ENCODE measurements at regions not wholly inside any gene's neighbourhood (a gene's known extent, or its start where the extent isn't known, plus 50 kb on each side); places are given as distances from the start of the nearest gene placed in this dataset.
A peak's percentile ranks its signal among the peaks of the same experiment; 100 is the strongest.

DNA sequence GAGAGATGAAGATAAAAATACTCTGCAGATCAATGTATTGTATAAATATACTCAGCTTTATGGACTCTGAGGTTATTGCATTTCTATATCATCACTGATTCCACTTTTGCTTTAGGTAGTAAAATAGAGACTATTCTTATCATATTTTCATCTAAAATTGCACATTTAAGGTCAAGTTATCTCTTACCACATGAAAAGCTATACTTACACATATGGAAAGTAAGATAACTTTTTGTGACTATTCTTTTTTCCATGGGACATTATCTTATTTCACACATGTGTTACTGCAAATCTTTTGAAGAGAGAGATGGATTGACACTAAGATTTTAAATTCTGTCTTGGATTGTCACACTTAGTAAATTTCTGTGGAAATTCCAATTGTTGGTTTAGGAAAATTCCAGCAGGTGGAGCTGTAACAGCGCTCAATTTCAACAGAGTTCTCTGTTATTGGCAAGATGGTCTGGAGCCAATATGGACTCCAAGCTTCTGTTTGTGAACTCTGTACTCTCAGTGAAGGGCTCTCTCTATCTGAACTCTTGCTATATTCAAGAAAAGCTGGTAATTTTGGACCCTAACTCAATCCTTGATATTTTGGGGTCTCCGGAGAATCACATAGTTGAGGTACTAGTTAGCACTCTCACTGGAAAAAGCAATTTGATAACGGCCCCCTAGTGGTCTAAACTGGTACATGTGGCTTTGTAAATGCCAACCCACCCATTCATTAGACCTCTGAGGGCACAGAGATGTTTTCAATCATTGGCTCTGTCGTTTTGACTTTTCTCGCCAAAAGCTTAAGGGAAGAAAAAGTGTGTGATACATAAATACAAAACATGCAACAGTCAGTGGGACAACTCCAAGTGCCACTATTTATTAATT lies 429.7 kb downstream of the ETS1 start:
- Histone ChIP-seq H4K20me1 (replicated peaks; ENCODE audit: control insufficient read depth, extremely low read depth, insufficient read depth, low read length) (no peaks in the 10 kb centered on the region), H3K36me3 (ENCODE audit: control insufficient read depth in 2 of 2, extremely low read depth in 1 of 2, insufficient read depth in 2 of 2, low read length in 2 of 2) (no peaks in the 10 kb centered on the region), H3K27ac (ENCODE audit: insufficient read depth, low read depth, low read length) (peak overlapping the region; percentile 75), H3K9me3 (replicated peaks; ENCODE audit: control insufficient read depth, insufficient read depth, low read length) (no peaks in the 10 kb centered on the region), H3K4me2 (ENCODE audit: insufficient read depth, low read length) (peak overlapping the region; percentile 77), H3K4me3 (replicated peaks in 1 of 3; ENCODE audit: insufficient read depth in 1 of 3, low read depth in 1 of 3, low read length in 3 of 3) (peak overlapping the region in 1 of 3 experiments; percentile 48), H3K9ac (replicated peaks; ENCODE audit: extremely low read depth, insufficient read depth, low read length) (peak overlapping the region; percentile 79), H3K79me2 (ENCODE audit: control insufficient read depth, insufficient read depth, low read length) (no peaks in the 10 kb centered on the region), H3K4me1 (ENCODE audit: control insufficient read depth, extremely low read depth, insufficient read depth, low read length) (peaks cover 16% of the 10 kb centered on the region), H3K27me3 (ENCODE audit: control insufficient read depth in 2 of 2, insufficient read depth in 2 of 2, low read length in 2 of 2) (no peaks in the 10 kb centered on the region), H2AFZ (ENCODE audit: low read depth, low read length) (peak overlapping the region; percentile 97), H3K9me1 (replicated peaks; ENCODE audit: control insufficient read depth, extremely low read depth, insufficient read depth, low read length) (no peaks in the 10 kb centered on the region)
- intact Hi-C loops (cut with micrococcal nuclease) (loop anchor here (1.0 to 2.0 kb wide), 7 partner anchors 126 to 1716 kb away; no protein-coding TSS in a partner anchor), dilution Hi-C loops (cut with MboI; ENCODE audit: extremely low pct_ligation_motif_present, low sequenced_read_pairs) (loop anchor here (25.0 kb wide), 2 partner anchors 120 to 480 kb away; no protein-coding TSS in a partner anchor)
- ChIA-PET CTCF (interaction anchor here (0.6 to 3.2 kb wide), 99 partner anchors 10 to 1854 kb away, joined by 3 to 61 read pairs (median 4); partner anchors contain the start of gene DCPS), POLR2A (no interaction called here)
- no TSS peak for BruUV-seq (replicated peaks)
- peak; percentile 71 for FAIRE-seq
- DNase-seq (ENCODE audit: low read depth, low spot score): peak; percentile 87
- TF ChIP-seq POLR2A (IDR thresholded peaks at IDR 0.05; ENCODE audit: low read depth, low read length): no peak
- TF ChIP-seq, protein P1, sequence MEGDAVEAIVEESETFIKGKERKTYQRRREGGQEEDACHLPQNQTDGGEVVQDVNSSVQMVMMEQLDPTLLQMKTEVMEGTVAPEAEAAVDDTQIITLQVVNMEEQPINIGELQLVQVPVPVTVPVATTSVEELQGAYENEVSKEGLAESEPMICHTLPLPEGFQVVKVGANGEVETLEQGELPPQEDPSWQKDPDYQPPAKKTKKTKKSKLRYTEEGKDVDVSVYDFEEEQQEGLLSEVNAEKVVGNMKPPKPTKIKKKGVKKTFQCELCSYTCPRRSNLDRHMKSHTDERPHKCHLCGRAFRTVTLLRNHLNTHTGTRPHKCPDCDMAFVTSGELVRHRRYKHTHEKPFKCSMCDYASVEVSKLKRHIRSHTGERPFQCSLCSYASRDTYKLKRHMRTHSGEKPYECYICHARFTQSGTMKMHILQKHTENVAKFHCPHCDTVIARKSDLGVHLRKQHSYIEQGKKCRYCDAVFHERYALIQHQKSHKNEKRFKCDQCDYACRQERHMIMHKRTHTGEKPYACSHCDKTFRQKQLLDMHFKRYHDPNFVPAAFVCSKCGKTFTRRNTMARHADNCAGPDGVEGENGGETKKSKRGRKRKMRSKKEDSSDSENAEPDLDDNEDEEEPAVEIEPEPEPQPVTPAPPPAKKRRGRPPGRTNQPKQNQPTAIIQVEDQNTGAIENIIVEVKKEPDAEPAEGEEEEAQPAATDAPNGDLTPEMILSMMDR (IDR thresholded peaks at IDR 0.05; ENCODE audit: extremely low read depth in 1 of 2, insufficient read depth in 1 of 2, low read depth in 1 of 2, low read length in 2 of 2): peak; percentile 66 to 86
- TF ChIP-seq, protein P2, sequence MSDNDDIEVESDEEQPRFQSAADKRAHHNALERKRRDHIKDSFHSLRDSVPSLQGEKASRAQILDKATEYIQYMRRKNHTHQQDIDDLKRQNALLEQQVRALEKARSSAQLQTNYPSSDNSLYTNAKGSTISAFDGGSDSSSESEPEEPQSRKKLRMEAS (IDR thresholded peaks at IDR 0.05; ENCODE audit: insufficient read depth, insufficient read length): no peak
- TF ChIP-seq EZH2 (IDR thresholded peaks at IDR 0.05; ENCODE audit: borderline replicate concordance, low read depth, low read length, severe bottlenecking): no peak
- no peak for TF ChIP-seq JUN (IDR thresholded peaks at IDR 0.05; ENCODE audit: borderline replicate concordance, insufficient read depth, insufficient read length, low read depth)
- TF ChIP-seq FOS (IDR thresholded peaks at IDR 0.05; ENCODE audit: borderline replicate concordance, insufficient read depth, low read length): no peak

Data from endothelial cell of umbilical vein (primary cell).